ENCODE measurements at regions not wholly inside any gene's neighbourhood (a gene's known extent, or its start where the extent isn't known, plus 50 kb on each side); places are given as distances from the start of the nearest gene placed in this dataset.

DNA sequence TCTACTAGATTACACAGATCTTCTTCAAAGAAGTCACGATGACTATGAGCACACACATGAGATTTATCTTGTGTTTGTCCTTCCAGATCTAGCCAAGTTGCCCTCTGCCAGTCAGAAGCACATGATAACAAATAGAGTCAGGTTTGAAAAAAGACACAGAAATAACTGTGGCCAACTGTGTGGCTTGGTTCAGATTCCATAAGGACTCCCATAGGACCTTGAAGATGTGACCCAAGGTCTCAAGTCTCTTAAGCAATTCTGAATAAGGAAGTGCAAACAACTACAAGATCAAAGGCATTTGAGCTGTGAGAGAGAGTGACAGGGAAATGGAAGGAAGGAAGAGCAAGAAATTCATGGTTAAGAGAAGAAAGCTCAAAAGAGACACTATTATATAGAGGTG, 194.0 kb downstream of the PLPP3 start:
- H3K27me3 ChIP-seq (ENCODE audit: control insufficient read depth in 3 of 3, insufficient read depth in 3 of 3, low read length in 2 of 3), result no peaks in the 10 kb centered on the region
- H3K36me3 ChIP-seq (ENCODE audit: control insufficient read depth in 4 of 4, insufficient read depth in 4 of 4, low read length in 4 of 4), result no peaks in the 10 kb centered on the region
- H3K4me3 ChIP-seq, result no peak overlapping the region
- no peak overlapping the region for H3K9ac ChIP-seq (ENCODE audit: insufficient read depth in 1 of 2, low read length in 2 of 2)
- DNase-seq (no peak), ATAC-seq (ENCODE audit: insufficient read depth, low FRiP score) (no peak)
- WGBS, 2 donors, result 80 to 93% methylated on average over 1 of the region's 1 CpG
- no peak for TF ChIP-seq CTCF (IDR thresholded peaks at IDR 0.05; ENCODE audit: control extremely low read depth, extremely low read depth)
- H3K27ac ChIP-seq (ENCODE audit: low read depth in 1 of 2, low read length in 1 of 2), result no peak overlapping the region
- peaks cover 2 to 5% (median 3%) of the 10 kb centered on the region in 5 donors for H3K4me1 ChIP-seq (ENCODE audit: control insufficient read depth in 5 of 5, insufficient read depth in 5 of 5, low read length in 5 of 5)
- no peaks in the 10 kb centered on the region for H3K9me3 ChIP-seq (ENCODE audit: control insufficient read depth in 4 of 4, insufficient read depth in 3 of 4, low read length in 3 of 4)

- H3K4me1 ChIP-seq (ENCODE audit: control insufficient read depth in 5 of 5, insufficient read depth in 5 of 5, low read length in 5 of 5), result peaks cover 0 to 17% (median 3%) of the 10 kb centered on the region in 5 donors
- no peaks in the 10 kb centered on the region for H3K36me3 ChIP-seq (ENCODE audit: control insufficient read depth in 4 of 4, insufficient read depth in 4 of 4, low read length in 4 of 4)
- no peak overlapping the region for H3K9ac ChIP-seq (ENCODE audit: insufficient read depth in 1 of 2, low read length in 2 of 2)
- ATAC-seq (ENCODE audit: insufficient read depth, low FRiP score) (no peak), DNase-seq (no peak)
- H3K9me3 ChIP-seq (ENCODE audit: control insufficient read depth in 4 of 4, insufficient read depth in 3 of 4, low read length in 3 of 4), result no peaks in the 10 kb centered on the region
- H3K27me3 ChIP-seq (ENCODE audit: control insufficient read depth in 3 of 3, insufficient read depth in 3 of 3, low read length in 2 of 3), result no peaks in the 10 kb centered on the region
- TF ChIP-seq CTCF (IDR thresholded peaks at IDR 0.05; ENCODE audit: control extremely low read depth, extremely low read depth), result no peak
- no peak overlapping the region for H3K27ac ChIP-seq (ENCODE audit: low read depth in 1 of 2, low read length in 1 of 2)
- 84 to 92% methylated on average over 5 of the region's 5 CpGs for WGBS, 2 donors
- no peak overlapping the region for H3K4me3 ChIP-seq
Observed at GRCh38 chr1:56382929-56383328, 196.4 kb downstream of the PLPP3 start.

- Histone ChIP-seq H3K4me1 (ENCODE audit: control insufficient read depth in 5 of 5, insufficient read depth in 5 of 5, low read length in 5 of 5) (peaks cover 0 to 36% (median 11%) of the 10 kb centered on the region in 5 donors), H3K36me3 (ENCODE audit: control insufficient read depth in 4 of 4, insufficient read depth in 4 of 4, low read length in 4 of 4) (no peaks in the 10 kb centered on the region), H3K27ac (ENCODE audit: low read depth in 1 of 2, low read length in 1 of 2) (no peak overlapping the region), H3K9ac (ENCODE audit: insufficient read depth in 1 of 2, low read length in 2 of 2) (no peak overlapping the region), H3K4me3 (no peak overlapping the region), H3K27me3 (ENCODE audit: control insufficient read depth in 3 of 3, insufficient read depth in 3 of 3, low read length in 2 of 3) (no peaks in the 10 kb centered on the region), H3K9me3 (ENCODE audit: control insufficient read depth in 4 of 4, insufficient read depth in 3 of 4, low read length in 3 of 4) (no peaks in the 10 kb centered on the region)
- ATAC-seq (ENCODE audit: insufficient read depth, low FRiP score) (no peak), DNase-seq (peak; percentile 32 to 71 (median 46))
- WGBS, 2 donors, result 69 to 78% methylated on average over 4 of the region's 4 CpGs
- no peak for TF ChIP-seq CTCF (IDR thresholded peaks at IDR 0.05; ENCODE audit: control extremely low read depth, extremely low read depth)
Observed at GRCh38 chr1:56380531-56380930, 198.8 kb downstream of the PLPP3 start.
